ENCODE measurements at regions not wholly inside any gene's neighbourhood (a gene's known extent, or its start where the extent isn't known, plus 50 kb on each side); places are given as distances from the start of the nearest gene placed in this dataset.

DNA sequence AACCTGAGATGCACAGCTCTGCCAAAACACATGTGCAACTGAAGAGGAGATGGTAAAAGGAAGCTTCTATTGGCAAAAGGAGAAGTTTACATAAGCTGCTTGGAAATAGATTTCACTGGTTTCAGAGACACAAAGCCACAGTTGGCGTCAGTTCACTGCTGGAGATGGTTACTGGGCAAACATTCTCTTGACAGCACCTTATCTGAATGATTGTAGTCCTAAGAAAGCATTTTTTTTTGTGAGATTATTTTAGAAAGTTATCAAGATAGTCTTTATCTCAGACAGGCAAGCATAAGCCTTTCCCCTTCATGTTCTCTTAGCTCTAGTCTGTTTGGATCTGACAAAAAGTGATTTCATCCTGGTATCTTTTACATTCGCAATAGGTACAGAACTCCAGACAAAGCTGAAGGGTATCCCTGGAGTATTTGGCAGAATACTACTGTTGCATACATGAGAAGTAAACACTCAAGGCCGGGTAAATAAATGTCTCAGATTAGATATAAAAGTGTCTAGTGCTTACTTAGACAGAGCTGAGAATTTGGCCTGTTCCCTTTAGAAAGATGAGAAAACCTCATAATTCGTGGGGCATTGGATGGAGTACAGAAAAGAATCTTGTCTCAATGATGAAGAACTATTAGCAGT lies 1668.0 kb upstream of the NUDT12 start:
- TF ChIP-seq, protein P1, sequence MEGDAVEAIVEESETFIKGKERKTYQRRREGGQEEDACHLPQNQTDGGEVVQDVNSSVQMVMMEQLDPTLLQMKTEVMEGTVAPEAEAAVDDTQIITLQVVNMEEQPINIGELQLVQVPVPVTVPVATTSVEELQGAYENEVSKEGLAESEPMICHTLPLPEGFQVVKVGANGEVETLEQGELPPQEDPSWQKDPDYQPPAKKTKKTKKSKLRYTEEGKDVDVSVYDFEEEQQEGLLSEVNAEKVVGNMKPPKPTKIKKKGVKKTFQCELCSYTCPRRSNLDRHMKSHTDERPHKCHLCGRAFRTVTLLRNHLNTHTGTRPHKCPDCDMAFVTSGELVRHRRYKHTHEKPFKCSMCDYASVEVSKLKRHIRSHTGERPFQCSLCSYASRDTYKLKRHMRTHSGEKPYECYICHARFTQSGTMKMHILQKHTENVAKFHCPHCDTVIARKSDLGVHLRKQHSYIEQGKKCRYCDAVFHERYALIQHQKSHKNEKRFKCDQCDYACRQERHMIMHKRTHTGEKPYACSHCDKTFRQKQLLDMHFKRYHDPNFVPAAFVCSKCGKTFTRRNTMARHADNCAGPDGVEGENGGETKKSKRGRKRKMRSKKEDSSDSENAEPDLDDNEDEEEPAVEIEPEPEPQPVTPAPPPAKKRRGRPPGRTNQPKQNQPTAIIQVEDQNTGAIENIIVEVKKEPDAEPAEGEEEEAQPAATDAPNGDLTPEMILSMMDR (IDR thresholded peaks at IDR 0.05): no peak
- no peak for TF ChIP-seq EZH2 (IDR thresholded peaks at IDR 0.05; ENCODE audit: borderline replicate concordance, insufficient read depth, low read depth, low read length, poor library complexity, severe bottlenecking)
